Esophagus squamous epithelium (tissue), 4 donors: ENCODE measurements at regions not wholly inside any gene's neighbourhood (a gene's known extent, or its start where the extent isn't known, plus 50 kb on each side); places are given as distances from the start of the nearest gene placed in this dataset.
"Not testable (repeated sequence)": the region's sequence is repeated elsewhere in the genome, so short reads cannot be mapped to it uniquely, and the experiment has no call there.

Source experiments
- POLR2A ChIP-seq, 4 donors: fragments of 450-650 bp; IDR thresholded peaks; one replicate each; pipeline ENCODE4 v1.6.1; 2017; ENCODE audit warnings: antibody characterized with exemption in 4 of 4, mild to moderate bottlenecking in 4 of 4, moderate library complexity in 3 of 4
- TF ChIP-seq, protein P1 (sequence below), 6 experiments: fragments of 450-650 bp in 4 of 6; fragments of 200-600 bp in 2 of 6; sonication (generic) in 2 of 6; IDR thresholded peaks; one replicate each; pipeline ENCODE4 v1.5.1; 2016 to 2019; ENCODE audit warnings: antibody characterized with exemption in 6 of 6, mild to moderate bottlenecking in 4 of 6, moderate library complexity in 4 of 6

- TF ChIP-seq, protein P1, sequence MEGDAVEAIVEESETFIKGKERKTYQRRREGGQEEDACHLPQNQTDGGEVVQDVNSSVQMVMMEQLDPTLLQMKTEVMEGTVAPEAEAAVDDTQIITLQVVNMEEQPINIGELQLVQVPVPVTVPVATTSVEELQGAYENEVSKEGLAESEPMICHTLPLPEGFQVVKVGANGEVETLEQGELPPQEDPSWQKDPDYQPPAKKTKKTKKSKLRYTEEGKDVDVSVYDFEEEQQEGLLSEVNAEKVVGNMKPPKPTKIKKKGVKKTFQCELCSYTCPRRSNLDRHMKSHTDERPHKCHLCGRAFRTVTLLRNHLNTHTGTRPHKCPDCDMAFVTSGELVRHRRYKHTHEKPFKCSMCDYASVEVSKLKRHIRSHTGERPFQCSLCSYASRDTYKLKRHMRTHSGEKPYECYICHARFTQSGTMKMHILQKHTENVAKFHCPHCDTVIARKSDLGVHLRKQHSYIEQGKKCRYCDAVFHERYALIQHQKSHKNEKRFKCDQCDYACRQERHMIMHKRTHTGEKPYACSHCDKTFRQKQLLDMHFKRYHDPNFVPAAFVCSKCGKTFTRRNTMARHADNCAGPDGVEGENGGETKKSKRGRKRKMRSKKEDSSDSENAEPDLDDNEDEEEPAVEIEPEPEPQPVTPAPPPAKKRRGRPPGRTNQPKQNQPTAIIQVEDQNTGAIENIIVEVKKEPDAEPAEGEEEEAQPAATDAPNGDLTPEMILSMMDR (IDR thresholded peaks at IDR 0.05): not testable (repeated sequence)
- TF ChIP-seq POLR2A (IDR thresholded peaks at IDR 0.05): not testable (repeated sequence)
Measured at GRCh38 chr5:82944267-82944666, 132.9 kb downstream of the TMEM167A start.
